ENCODE measurements at regions not wholly inside any gene's neighbourhood (a gene's known extent, or its start where the extent isn't known, plus 50 kb on each side); places are given as distances from the start of the nearest gene placed in this dataset.

DNA sequence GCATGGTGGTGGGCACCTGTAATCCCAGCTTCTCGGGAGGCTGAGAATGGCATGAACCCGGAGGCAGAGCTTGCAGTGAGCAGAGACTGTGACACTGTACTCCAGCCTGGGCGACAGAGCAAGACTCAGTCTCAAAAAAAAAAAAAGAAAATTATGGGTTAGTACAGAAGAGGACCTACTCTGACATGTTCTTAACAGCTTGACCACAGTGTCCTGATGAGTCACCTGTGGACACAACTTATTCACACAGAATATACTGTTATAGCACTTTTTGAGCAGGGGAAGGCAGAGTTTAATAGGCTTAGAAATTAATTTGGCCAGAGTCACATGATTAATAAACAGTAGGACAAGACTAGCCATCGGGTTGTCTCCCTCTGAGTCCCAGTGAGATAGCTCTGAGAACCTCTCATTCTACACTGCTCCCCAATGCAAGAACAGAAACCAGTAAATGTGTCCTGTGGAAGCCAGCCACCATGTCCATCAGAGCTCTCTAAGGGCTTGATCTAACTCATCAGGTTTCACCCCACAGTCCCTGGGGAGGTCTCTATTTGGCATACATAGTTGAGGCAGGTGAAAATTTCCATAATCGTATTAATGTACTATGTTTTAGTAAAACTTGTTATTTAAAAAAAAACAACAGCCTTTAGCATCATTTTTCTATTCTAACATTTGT is 1077.9 kb upstream of the C9orf72 start:
- TF ChIP-seq, protein P1, sequence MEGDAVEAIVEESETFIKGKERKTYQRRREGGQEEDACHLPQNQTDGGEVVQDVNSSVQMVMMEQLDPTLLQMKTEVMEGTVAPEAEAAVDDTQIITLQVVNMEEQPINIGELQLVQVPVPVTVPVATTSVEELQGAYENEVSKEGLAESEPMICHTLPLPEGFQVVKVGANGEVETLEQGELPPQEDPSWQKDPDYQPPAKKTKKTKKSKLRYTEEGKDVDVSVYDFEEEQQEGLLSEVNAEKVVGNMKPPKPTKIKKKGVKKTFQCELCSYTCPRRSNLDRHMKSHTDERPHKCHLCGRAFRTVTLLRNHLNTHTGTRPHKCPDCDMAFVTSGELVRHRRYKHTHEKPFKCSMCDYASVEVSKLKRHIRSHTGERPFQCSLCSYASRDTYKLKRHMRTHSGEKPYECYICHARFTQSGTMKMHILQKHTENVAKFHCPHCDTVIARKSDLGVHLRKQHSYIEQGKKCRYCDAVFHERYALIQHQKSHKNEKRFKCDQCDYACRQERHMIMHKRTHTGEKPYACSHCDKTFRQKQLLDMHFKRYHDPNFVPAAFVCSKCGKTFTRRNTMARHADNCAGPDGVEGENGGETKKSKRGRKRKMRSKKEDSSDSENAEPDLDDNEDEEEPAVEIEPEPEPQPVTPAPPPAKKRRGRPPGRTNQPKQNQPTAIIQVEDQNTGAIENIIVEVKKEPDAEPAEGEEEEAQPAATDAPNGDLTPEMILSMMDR (IDR thresholded peaks at IDR 0.05), result no peak
- no peak for TF ChIP-seq POLR2A (IDR thresholded peaks at IDR 0.05)
